Liver (tissue), 8 donors: ENCODE measurements at regions not wholly inside any gene's neighbourhood (a gene's known extent, or its start where the extent isn't known, plus 50 kb on each side); places are given as distances from the start of the nearest gene placed in this dataset.
"Not testable (repeated sequence)": the region's sequence is repeated elsewhere in the genome, so short reads cannot be mapped to it uniquely, and the experiment has no call there.

ENCODE experiments used
- DNase-seq: peaks from one replicate; pipeline ENCODE4 v3.0.0-alpha.2; 2017; ENCODE audit warnings: low spot score
- H3K27ac ChIP-seq, 2 donors: one replicate each; pipeline ENCODE4 v1.7.0; 2013; ENCODE audit warnings: inconsistent platforms in 2 of 2, low read length in 2 of 2, control low read depth in 1 of 2, low read depth in 1 of 2, mild to moderate bottlenecking in 1 of 2
- H3K27me3 ChIP-seq, 4 donors: one replicate each; pipeline versions ENCODE4 v1.6.1 to v1.7.0; 2013; ENCODE audit warnings: low read length in 3 of 4, inconsistent platforms in 1 of 4, mild to moderate bottlenecking in 1 of 4, moderate library complexity in 1 of 4; ENCODE audit not compliant: control insufficient read depth in 4 of 4, insufficient read depth in 4 of 4
- H3K36me3 ChIP-seq, 4 donors: one replicate each; pipeline versions ENCODE4 v1.6.1 to v1.7.0; 2013; ENCODE audit warnings: low read length in 3 of 4, mild to moderate bottlenecking in 3 of 4, low read depth in 1 of 4, moderate library complexity in 1 of 4; ENCODE audit not compliant: control insufficient read depth in 4 of 4, insufficient read depth in 3 of 4
- H3K4me1 ChIP-seq, 4 donors: one replicate each; pipeline versions ENCODE4 v1.6.1 to v1.7.0; 2013; ENCODE audit warnings: low read length in 3 of 4, mild to moderate bottlenecking in 3 of 4, moderate library complexity in 1 of 4; ENCODE audit not compliant: control insufficient read depth in 4 of 4, insufficient read depth in 4 of 4
- H3K4me3 ChIP-seq, 3 donors: one replicate each; pipeline versions ENCODE4 v1.6.1 to v1.7.0; 2013; ENCODE audit warnings: low read length in 3 of 3, control low read depth in 1 of 3, low read depth in 1 of 3, mild to moderate bottlenecking in 1 of 3
- H3K9ac ChIP-seq, 2 donors: one replicate each; pipeline ENCODE4 v1.7.0; 2013; ENCODE audit warnings: low read length in 2 of 2, mild to moderate bottlenecking in 2 of 2, moderate library complexity in 2 of 2, control low read depth in 1 of 2, low read depth in 1 of 2
- H3K9me3 ChIP-seq, 4 donors: one replicate each; pipeline versions ENCODE4 v1.6.1 to v1.7.0; 2013; ENCODE audit warnings: low read length in 3 of 4; ENCODE audit not compliant: control insufficient read depth in 4 of 4
- EGR1 ChIP-seq, 2 donors: IDR thresholded peaks; 2 replicates each; pipeline ENCODE4 v1.6.1; 2016 to 2018; ENCODE audit warnings: antibody characterized with exemption in 2 of 2, low read depth in 2 of 2
- FOXA1 ChIP-seq: IDR thresholded peaks from 2 replicates; pipeline ENCODE4 v1.6.1; 2016; ENCODE audit warnings: antibody characterized with exemption
- FOXA2 ChIP-seq: IDR thresholded peaks from 2 replicates; pipeline ENCODE4 v1.6.1; 2016; ENCODE audit warnings: antibody characterized with exemption
- GABPA ChIP-seq, 2 donors: IDR thresholded peaks in 1 of 2; conservative IDR thresholded peaks in 1 of 2; 2 replicates each; pipeline ENCODE4 v1.6.1; 2016; ENCODE audit warnings: antibody characterized with exemption in 2 of 2, mild to moderate bottlenecking in 1 of 2, moderate library complexity in 1 of 2
- HNF4A ChIP-seq, 2 donors: conservative IDR thresholded peaks; 2 replicates each; pipeline ENCODE4 v1.6.1; 2016; ENCODE audit warnings: antibody characterized with exemption in 2 of 2, mild to moderate bottlenecking in 2 of 2
- HNF4G ChIP-seq: IDR thresholded peaks from 2 replicates; pipeline ENCODE4 v1.6.1; 2016; ENCODE audit warnings: antibody characterized with exemption
- JUND ChIP-seq, 2 donors: IDR thresholded peaks; 2 replicates each; pipeline ENCODE4 v1.6.1; 2016; ENCODE audit warnings: antibody characterized with exemption in 2 of 2
- NR2F2 ChIP-seq: IDR thresholded peaks from 2 replicates; pipeline ENCODE4 v1.6.1; 2016; ENCODE audit warnings: antibody characterized with exemption
- RAD21 ChIP-seq, 2 donors: IDR thresholded peaks; 2 replicates each; pipeline ENCODE4 v1.6.1; 2016; ENCODE audit warnings: antibody characterized with exemption in 2 of 2, mild to moderate bottlenecking in 2 of 2
- RXRA ChIP-seq, 2 donors: IDR thresholded peaks; 2 replicates each; pipeline ENCODE4 v1.6.1; 2017 to 2018; ENCODE audit warnings: antibody characterized with exemption in 2 of 2, mild to moderate bottlenecking in 1 of 2
- SP1 ChIP-seq: IDR thresholded peaks from 2 replicates; pipeline ENCODE4 v1.6.1; 2018; ENCODE audit warnings: antibody characterized with exemption, mild to moderate bottlenecking
- TAF1 ChIP-seq: conservative IDR thresholded peaks from 2 replicates; pipeline ENCODE4 v1.6.1; 2016; ENCODE audit warnings: antibody characterized with exemption, mild to moderate bottlenecking
- YY1 ChIP-seq: IDR thresholded peaks from 2 replicates; pipeline ENCODE4 v1.6.1; 2016; ENCODE audit warnings: antibody characterized with exemption, mild to moderate bottlenecking
- WGBS: extraction: QIAGEN DNeasy Blood & Tissue Kit; methylation state at CpG from one replicate; pipeline ENCODE4 v1.1.7; 2013; 5-methylcytosine and 5-hydroxymethylcytosine counted together
- TF ChIP-seq, protein P1 (sequence below): fragments of 150-350 bp; IDR thresholded peaks from 2 replicates; pipeline ENCODE4 v1.5.1; 2017; ENCODE audit warnings: improper control_type of control experiment, low read depth, low read length; ENCODE audit not compliant: missing input control
- TF ChIP-seq, protein P2 (sequence below): IDR thresholded peaks from 2 replicates; pipeline ENCODE4 v1.6.1; 2016; ENCODE audit warnings: antibody characterized with exemption
- TF ChIP-seq, protein P3 (sequence below): IDR thresholded peaks from 2 replicates; pipeline ENCODE4 v1.6.1; 2016; ENCODE audit warnings: antibody characterized with exemption
- TF ChIP-seq, protein P4 (sequence below): IDR thresholded peaks from 2 replicates; pipeline ENCODE4 v1.6.1; 2016; ENCODE audit warnings: antibody characterized with exemption, mild to moderate bottlenecking
- TF ChIP-seq, protein P5 (sequence below): IDR thresholded peaks from 2 replicates; pipeline ENCODE4 v1.6.1; 2016; ENCODE audit warnings: antibody characterized with exemption
- donor health status: healthy.
- donor health status: healthy.
- donor health status: healthy.
- donor health status: healthy.
- donor health status: healthy.

DNA sequence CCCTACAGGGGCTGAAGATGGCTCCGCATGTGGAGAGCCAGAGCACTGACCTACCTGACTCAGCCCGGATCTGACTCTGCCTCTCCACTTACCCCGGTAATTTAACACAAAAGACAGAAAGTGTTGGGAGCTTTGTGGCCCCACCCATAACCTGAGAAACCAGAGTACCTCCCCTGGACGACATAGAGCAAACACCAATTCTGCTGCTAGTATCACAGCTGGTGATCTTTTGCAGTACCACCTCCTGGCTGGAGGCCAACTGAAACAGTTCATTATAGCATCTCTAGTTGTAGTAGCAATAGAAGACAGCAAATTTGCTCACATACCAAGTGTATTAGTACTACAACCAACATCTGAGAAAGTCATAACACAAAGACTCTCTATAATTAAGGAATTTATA lies 443.9 kb downstream of the KLHL4 start:
- no peak overlapping the region for H3K27ac ChIP-seq
- 50% methylated on average over 4 of the region's 4 CpGs for WGBS
- no peak for TF ChIP-seq SP1
- no peak for TF ChIP-seq NR2F2
- no peak for TF ChIP-seq HNF4G
- no peak for TF ChIP-seq FOXA1
- TF ChIP-seq, protein P1, sequence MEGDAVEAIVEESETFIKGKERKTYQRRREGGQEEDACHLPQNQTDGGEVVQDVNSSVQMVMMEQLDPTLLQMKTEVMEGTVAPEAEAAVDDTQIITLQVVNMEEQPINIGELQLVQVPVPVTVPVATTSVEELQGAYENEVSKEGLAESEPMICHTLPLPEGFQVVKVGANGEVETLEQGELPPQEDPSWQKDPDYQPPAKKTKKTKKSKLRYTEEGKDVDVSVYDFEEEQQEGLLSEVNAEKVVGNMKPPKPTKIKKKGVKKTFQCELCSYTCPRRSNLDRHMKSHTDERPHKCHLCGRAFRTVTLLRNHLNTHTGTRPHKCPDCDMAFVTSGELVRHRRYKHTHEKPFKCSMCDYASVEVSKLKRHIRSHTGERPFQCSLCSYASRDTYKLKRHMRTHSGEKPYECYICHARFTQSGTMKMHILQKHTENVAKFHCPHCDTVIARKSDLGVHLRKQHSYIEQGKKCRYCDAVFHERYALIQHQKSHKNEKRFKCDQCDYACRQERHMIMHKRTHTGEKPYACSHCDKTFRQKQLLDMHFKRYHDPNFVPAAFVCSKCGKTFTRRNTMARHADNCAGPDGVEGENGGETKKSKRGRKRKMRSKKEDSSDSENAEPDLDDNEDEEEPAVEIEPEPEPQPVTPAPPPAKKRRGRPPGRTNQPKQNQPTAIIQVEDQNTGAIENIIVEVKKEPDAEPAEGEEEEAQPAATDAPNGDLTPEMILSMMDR = no peak
- TF ChIP-seq, protein P2, sequence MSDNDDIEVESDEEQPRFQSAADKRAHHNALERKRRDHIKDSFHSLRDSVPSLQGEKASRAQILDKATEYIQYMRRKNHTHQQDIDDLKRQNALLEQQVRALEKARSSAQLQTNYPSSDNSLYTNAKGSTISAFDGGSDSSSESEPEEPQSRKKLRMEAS = no peak
- TF ChIP-seq, protein P3, sequence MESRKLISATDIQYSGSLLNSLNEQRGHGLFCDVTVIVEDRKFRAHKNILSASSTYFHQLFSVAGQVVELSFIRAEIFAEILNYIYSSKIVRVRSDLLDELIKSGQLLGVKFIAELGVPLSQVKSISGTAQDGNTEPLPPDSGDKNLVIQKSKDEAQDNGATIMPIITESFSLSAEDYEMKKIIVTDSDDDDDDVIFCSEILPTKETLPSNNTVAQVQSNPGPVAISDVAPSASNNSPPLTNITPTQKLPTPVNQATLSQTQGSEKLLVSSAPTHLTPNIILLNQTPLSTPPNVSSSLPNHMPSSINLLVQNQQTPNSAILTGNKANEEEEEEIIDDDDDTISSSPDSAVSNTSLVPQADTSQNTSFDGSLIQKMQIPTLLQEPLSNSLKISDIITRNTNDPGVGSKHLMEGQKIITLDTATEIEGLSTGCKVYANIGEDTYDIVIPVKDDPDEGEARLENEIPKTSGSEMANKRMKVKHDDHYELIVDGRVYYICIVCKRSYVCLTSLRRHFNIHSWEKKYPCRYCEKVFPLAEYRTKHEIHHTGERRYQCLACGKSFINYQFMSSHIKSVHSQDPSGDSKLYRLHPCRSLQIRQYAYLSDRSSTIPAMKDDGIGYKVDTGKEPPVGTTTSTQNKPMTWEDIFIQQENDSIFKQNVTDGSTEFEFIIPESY = no peak
- no peak for TF ChIP-seq TAF1
- no peak for TF ChIP-seq YY1
- TF ChIP-seq JUND (IDR thresholded peaks at IDR 0.05) = no peak
- TF ChIP-seq, protein P4, sequence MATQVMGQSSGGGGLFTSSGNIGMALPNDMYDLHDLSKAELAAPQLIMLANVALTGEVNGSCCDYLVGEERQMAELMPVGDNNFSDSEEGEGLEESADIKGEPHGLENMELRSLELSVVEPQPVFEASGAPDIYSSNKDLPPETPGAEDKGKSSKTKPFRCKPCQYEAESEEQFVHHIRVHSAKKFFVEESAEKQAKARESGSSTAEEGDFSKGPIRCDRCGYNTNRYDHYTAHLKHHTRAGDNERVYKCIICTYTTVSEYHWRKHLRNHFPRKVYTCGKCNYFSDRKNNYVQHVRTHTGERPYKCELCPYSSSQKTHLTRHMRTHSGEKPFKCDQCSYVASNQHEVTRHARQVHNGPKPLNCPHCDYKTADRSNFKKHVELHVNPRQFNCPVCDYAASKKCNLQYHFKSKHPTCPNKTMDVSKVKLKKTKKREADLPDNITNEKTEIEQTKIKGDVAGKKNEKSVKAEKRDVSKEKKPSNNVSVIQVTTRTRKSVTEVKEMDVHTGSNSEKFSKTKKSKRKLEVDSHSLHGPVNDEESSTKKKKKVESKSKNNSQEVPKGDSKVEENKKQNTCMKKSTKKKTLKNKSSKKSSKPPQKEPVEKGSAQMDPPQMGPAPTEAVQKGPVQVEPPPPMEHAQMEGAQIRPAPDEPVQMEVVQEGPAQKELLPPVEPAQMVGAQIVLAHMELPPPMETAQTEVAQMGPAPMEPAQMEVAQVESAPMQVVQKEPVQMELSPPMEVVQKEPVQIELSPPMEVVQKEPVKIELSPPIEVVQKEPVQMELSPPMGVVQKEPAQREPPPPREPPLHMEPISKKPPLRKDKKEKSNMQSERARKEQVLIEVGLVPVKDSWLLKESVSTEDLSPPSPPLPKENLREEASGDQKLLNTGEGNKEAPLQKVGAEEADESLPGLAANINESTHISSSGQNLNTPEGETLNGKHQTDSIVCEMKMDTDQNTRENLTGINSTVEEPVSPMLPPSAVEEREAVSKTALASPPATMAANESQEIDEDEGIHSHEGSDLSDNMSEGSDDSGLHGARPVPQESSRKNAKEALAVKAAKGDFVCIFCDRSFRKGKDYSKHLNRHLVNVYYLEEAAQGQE = no peak
- no peak for TF ChIP-seq HNF4A (conservative IDR thresholded peaks at IDR 0.05)
- TF ChIP-seq, protein P5, sequence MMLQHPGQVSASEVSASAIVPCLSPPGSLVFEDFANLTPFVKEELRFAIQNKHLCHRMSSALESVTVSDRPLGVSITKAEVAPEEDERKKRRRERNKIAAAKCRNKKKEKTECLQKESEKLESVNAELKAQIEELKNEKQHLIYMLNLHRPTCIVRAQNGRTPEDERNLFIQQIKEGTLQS = no peak
- TF ChIP-seq RAD21 (IDR thresholded peaks at IDR 0.05) = no peak
- TF ChIP-seq EGR1 (IDR thresholded peaks at IDR 0.05; ENCODE audit: low read depth in 2 of 2) = no peak
- TF ChIP-seq FOXA2 = no peak
- TF ChIP-seq GABPA (IDR thresholded peaks at IDR 0.05 in 1 of 2, conservative IDR thresholded peaks at IDR 0.05 in 1 of 2) = no peak
- no peak for TF ChIP-seq RXRA (IDR thresholded peaks at IDR 0.05)
- no peaks in the 10 kb centered on the region for H3K9me3 ChIP-seq
- no peak overlapping the region for H3K4me3 ChIP-seq
- no peaks in the 10 kb centered on the region for H3K4me1 ChIP-seq
- no peaks in the 10 kb centered on the region for H3K27me3 ChIP-seq
- H3K9ac ChIP-seq = no peak overlapping the region
- no peak for DNase-seq
- H3K36me3 ChIP-seq = no peaks in the 10 kb centered on the region

DNA sequence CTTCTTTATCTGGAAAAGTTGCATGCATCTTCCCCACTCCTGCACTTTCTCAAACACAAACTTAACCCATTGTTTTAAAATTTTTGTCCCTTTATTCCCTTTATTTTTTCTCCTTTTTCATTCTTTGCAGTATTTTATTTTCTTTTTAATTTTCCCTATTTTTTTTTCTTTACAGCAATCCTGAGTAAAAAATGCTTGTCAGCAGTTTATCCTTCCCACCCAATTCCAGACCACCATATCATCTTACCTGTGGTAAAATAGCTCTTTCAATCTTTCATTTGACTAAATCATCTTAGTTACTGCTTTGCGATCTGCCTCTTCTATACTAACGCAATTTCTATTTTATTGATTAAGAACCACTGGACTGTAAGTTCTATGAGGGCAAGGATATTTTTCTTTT lies 450.5 kb downstream of the KLHL4 start:
- 92% methylated on average over 2 of the region's 2 CpGs for WGBS
- TF ChIP-seq SP1 (no peak), GABPA (IDR thresholded peaks at IDR 0.05 in 1 of 2, conservative IDR thresholded peaks at IDR 0.05 in 1 of 2) (no peak), TAF1 (no peak), HNF4G (no peak)
- TF ChIP-seq, protein P4 = no peak
- H3K36me3 ChIP-seq = no peaks in the 10 kb centered on the region
- H3K4me1 ChIP-seq = no peaks in the 10 kb centered on the region
- H3K9me3 ChIP-seq = no peaks in the 10 kb centered on the region
- H3K4me3 ChIP-seq = no peak overlapping the region
- no peak overlapping the region for H3K27ac ChIP-seq
- DNase-seq = no peak
- no peak overlapping the region for H3K9ac ChIP-seq
- peaks cover 0 to 4% (median 0%) of the 10 kb centered on the region in 4 donors for H3K27me3 ChIP-seq

DNA sequence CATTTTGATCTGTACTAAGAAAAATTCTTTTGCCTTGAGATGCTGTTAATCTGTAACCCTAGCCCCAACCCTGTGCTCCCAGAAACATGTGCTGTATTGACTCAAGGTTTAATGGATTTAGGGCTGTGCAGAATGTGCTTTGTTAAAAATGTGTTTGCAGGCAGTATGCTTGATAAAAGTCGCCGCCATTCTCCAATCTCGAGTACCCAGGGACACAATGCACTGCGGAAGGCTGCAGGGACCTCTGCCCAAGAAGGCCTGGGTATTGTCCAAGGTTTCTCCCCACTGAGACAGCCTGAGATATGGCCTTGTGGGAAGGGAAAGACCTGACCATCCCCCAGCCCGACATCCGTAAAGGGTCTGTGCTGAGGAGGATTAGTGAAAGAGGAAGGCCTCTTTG lies 454.5 kb downstream of the KLHL4 start:
- not testable (repeated sequence) for H3K4me3 ChIP-seq, H3K27me3 ChIP-seq, H3K9me3 ChIP-seq, DNase-seq, H3K36me3 ChIP-seq, H3K9ac ChIP-seq, H3K4me1 ChIP-seq, H3K27ac ChIP-seq
- WGBS = 36% methylated on average over 6 of the region's 6 CpGs
